ENCODE measurements at regions not wholly inside any gene's neighbourhood (a gene's known extent, or its start where the extent isn't known, plus 50 kb on each side); places are given as distances from the start of the nearest gene placed in this dataset.

GRCh38 chr4:186887291-186887700 is 163.6 kb upstream of the FAT1 start:
- TF ChIP-seq CTCF (conservative IDR thresholded peaks at IDR 0.05; ENCODE audit: low read depth, low read length): no peak
- TF ChIP-seq EZH2 (IDR thresholded peaks at IDR 0.05; ENCODE audit: borderline replicate concordance, low read depth, low read length, poor library complexity, severe bottlenecking): no peak

All from A673 (cell line).